Stimulated activated CD8-positive, alpha-beta memory T cell treated with anti-CD3 and anti-CD28 coated beads, Interleukin-15, amount 100 ng/mL, for 4 hours (primary cell): ENCODE measurements at regions not wholly inside any gene's neighbourhood (a gene's known extent, or its start where the extent isn't known, plus 50 kb on each side); places are given as distances from the start of the nearest gene placed in this dataset.

Experiments
- DNase-seq, 2 donors: peaks; one replicate each; pipeline ENCODE4 v3.0.0-alpha.2; 2020; ENCODE audit warnings: low read depth in 2 of 2

DNA sequence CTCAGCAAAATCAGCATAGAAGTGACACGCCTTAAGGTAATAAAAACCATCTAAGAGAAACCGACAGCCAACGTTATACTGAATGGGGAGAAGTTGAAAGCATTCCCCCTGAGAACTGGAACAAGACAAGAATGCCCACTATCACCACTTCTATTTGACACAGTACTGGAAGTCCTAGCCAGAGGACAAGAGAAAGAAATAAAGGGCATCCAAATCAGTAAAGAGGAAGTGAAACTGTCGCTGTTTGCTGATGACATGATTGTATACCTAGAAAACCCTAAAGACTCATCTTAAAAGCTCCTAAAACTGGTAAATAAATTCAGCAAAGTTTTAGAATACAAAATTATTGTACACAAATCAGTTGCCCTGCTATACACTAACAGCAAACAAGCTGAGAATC is 393.3 kb downstream of the KIF4B start:
- no peak for DNase-seq

GRCh38 chr5:155408465-155408864 is 394.9 kb downstream of the KIF4B start:
- no peak for DNase-seq

GRCh38 chr5:155416765-155417164 is 403.2 kb downstream of the KIF4B start:
- DNase-seq: no peak

DNA sequence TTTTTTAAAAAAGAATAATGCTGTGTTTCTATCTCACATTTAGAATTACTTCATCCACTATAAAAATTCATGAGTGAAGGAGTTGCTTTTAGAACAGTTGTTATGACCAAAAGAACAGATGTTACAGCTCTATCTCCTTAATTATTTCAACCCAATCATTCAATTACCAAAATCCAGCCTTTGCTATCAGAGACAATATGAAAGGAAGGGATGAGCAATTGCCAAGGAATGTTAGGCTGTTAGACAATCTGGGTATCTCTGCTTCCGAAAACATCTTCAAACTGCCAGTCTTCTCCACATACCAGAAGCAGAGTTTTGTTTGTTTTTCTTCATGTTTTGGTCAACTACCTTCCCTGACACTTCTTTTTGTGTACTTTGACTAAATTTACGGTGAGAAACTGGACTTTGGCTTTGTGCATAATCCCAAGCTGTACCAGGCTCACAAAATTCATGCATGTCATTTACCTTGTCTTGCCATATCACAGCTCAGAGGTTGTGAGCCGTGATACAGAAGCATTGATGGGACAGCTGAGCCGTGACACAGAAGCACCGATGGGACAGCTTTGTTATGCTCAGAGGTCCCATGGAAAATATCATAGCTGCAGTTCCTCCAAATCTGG is 405.5 kb downstream of the KIF4B start:
- DNase-seq: no peak

- no peak for DNase-seq
Measured at GRCh38 chr5:155430192-155430591, 416.6 kb downstream of the KIF4B start.

DNA sequence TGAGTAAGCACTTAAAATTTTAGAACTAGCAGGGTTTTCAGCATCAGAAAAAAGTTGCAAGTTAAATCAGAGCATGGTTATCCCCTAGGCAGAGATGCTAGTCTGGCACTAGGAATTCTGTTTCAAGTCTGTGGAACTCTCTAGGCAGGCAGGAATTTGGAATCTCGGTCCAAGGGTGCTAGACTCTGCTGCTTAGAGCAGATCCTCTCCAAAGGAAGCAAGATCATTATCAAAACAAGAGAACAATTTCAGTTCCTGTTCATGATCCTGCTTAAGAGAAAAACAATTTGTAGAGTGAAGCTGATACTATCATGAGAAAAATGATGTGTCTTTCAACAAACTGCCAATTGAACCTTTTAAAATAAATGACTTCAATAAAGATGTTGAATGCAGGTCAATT is 420.7 kb downstream of the KIF4B start:
- DNase-seq: no peak

- DNase-seq: no peak
Measured at GRCh38 chr5:155434681-155435080, 421.1 kb downstream of the KIF4B start.

GRCh38 chr5:155441849-155442248 is 428.3 kb downstream of the KIF4B start:
- DNase-seq: no peak

GRCh38 chr5:155451106-155451505 is 437.6 kb downstream of the KIF4B start:
- DNase-seq: no peak

DNA sequence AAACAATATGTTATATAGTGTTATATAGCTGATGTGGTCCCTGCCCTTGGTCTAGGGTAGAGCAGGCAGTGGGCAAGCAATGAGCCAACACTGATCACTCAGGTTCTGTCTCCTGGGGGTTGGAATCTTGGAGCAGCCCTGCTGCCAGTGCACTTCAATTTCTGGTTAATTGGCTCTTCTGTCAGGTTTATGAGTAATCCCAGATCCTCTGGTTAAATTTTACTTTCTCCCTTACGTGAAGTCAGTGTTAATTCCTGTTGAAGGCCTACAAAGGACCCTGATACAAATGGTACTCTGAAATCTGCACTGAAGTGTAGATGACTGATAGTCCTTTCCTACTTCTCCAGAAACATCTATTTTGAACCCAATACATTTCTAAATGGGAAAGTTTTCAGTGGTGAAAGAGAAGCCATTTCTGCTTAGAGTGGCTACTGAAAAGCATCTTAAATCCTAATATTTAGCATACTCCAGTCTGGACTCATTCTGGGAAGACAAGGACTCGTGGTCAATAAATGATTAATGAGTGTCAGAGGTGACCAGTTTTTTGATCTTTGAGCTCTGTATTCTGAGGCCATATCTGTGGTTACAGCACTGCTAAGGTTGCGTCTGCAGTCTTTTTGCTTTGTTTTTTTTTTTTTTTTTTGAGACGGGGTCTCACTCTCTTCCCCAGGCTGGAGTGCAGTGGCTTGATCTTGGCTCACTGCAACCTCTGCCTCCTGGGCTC is 442.4 kb downstream of the KIF4B start:
- DNase-seq: no peak

GRCh38 chr5:155459889-155460500 is 446.4 kb downstream of the KIF4B start:
- DNase-seq: no peak

DNA sequence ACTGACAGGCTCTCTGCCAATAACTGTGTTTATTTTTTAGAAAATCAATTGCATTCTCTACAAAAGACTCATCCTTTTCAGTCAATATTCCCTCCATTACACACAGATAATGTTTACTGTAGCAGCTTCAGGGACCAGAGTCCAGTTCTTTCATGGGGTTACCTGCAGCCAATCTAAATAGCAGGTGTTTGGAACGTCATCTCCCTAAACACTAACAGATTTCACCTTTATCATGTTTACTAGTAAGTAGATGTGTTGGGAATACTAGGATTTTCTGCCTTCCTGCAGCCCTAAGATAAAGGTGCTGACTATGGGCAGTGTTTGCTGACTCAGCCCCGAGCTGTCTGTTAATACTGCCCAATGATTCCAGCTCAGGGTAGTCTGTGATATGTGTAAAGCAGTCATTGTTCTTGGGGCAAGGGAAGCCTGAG is 447.0 kb downstream of the KIF4B start:
- DNase-seq: no peak

DNA sequence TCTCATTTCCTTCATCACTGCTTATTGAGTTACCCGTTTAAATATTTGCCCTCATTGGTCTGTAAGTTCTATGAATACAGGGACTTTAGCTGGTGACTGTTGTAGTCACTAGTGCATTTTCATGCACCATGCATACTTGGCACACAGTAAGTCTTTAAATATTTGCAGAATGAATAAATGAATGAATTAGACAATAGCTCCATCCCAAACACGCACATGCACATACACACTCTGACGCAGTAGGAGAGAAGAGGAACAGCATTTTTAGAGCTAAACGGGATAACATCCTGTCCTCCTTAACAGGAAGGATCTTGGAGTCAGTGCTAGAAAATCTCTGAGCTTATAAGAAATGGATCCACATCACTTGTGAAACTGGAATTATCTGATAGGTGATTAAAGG is 447.7 kb downstream of the KIF4B start:
- DNase-seq: no peak

- no peak for DNase-seq
Measured at GRCh38 chr5:155466851-155467250, 453.3 kb downstream of the KIF4B start.

- DNase-seq: no peak
Measured at GRCh38 chr5:155471027-155471426, 457.5 kb downstream of the KIF4B start.

DNA sequence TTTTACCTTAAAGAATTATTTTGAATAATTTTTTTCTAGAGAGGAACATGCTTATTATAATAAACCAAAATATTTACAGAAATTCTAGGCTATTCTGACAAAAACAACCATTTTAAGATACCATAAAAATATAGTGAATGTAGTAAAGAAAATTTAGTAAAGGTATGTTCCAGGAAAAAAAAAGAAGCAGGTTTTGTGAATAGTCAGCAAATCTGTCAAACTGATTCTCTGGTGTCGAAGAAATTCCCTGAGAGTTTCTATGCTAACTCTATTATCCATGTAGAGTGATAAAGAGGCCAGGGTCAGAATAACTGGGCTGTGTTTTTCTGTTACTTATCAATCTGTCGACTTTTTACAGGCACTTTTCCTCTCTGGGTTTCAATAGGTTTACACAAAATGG is 459.2 kb downstream of the KIF4B start:
- no peak for DNase-seq

DNA sequence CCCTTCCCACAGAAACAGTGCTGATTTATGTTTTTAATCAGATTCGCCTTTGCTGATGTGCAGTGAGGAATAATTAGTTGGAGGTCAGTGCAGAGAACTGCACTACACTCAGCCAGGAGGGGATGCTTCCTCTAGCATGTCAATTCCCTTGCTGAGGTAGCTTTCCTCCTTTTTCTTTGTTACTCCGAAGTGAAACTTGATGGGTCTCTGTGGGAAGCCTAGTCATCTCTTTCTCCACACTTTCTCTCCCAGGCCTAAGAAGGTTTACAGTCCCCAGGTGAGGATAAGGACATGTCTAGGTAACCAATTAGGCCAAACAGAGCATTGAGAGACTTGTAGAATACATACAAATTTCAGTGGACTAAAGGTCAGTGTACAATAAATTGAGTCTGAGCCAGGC is 461.8 kb downstream of the KIF4B start:
- DNase-seq: no peak

- no peak for DNase-seq
Measured at GRCh38 chr5:155480731-155481131, 467.2 kb downstream of the KIF4B start.

- DNase-seq: no peak
Measured at GRCh38 chr5:155481182-155481581, 467.6 kb downstream of the KIF4B start.

DNA sequence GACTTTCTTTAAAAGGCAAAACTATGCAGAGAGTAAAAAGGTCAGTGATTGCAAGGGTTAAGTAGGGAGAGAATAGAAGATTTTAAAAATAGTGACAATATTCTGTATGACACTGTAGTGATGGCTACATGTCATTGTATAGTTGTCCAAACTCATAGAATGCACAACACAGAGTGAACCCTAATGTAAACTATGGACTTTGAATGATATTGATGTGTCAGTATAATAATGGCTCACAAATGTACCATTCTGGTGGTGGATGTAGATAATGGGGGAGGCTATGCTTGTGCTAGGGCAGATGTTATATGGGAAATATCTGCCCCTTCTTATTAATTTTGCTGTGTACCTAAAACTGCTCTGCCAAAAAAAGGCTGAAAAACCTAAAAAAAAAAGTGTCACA is 468.9 kb downstream of the KIF4B start:
- no peak for DNase-seq

GRCh38 chr5:155485386-155485785 is 471.8 kb downstream of the KIF4B start:
- no peak for DNase-seq

DNA sequence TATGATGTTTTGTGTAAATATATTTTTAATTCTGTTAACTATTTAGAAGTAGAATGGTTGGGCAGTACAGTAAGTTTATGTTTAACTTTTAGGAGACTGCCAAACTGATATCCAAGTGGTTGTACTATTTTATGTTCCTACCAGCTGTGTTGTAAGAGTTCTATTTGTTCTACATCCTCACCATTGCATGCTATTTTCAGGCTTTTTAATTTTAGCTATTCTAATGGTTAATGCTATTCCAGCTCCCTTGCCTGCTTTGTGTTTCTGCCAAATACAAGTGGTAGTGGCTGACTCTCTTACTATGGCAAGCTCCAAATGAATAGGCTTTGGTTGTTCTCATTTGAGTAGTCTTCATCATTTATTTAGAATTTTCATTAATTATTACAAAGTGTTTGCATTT is 476.4 kb downstream of the KIF4B start:
- no peak for DNase-seq

DNA sequence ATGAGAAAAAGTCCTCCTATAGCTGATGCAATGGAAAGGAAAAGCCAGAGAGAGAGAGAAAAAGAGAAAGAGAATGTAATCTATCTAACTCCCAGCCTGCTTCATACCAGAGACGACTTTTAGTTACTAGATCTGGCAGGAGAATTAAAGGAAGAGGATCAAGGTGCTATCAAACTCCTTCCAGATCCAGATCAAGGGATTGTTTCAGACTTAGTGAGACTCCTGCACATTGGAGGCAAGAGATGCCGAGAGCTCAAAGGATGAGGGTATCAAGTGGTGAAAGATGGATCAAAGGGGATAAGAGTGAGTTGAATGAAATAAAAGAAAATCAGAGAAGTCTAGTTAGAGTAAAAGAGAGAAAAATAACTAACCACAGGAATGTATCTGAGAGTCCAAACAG is 478.6 kb downstream of the KIF4B start:
- DNase-seq: no peak
